Neuron (in vitro differentiated cells): ENCODE measurements at regions not wholly inside any gene's neighbourhood (a gene's known extent, or its start where the extent isn't known, plus 50 kb on each side); places are given as distances from the start of the nearest gene placed in this dataset.

Experiments
- H2AFZ ChIP-seq: one replicate; pipeline ENCODE4 v1.6.1; 2013; ENCODE audit warnings: low read depth, mild to moderate bottlenecking, inconsistent platforms, low read length, moderate library complexity
- H3K27me3 ChIP-seq: one replicate; pipeline ENCODE4 v1.6.1; 2013; ENCODE audit warnings: low read length; ENCODE audit not compliant: insufficient read depth
- H3K36me3 ChIP-seq: one replicate; pipeline ENCODE4 v1.6.1; 2013; ENCODE audit warnings: low read length; ENCODE audit not compliant: insufficient read depth
- H3K4me1 ChIP-seq: one replicate; pipeline ENCODE4 v1.6.1; 2013; ENCODE audit warnings: low read length; ENCODE audit not compliant: insufficient read depth
- H3K4me3 ChIP-seq: 2 replicates; pipeline ENCODE4 v1.5.1; 2013; ENCODE audit warnings: mild to moderate bottlenecking, low read length, moderate library complexity
- H3K9me3 ChIP-seq: one replicate; pipeline ENCODE4 v1.6.1; 2013; ENCODE audit warnings: low read length

DNA sequence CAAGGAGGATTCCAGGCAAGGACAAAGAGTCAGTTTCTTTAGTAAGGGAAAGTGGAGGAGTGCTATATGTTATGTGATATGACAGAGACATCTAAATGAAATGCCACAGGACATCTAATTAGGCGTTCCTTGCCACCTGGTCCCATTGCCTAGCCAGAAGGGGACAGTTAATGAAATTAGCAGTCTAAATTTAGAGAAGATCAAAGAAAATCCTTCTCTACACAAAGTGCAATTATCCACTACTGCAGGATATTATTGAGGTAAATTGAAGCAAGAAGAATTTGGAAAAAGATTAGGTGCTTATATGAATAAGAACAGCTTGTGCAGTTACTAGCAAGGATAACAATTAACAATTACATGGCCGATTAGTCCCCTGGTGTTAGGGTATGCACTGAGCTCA is 495.3 kb upstream of the NMUR2 start:
- peaks cover 2% of the 10 kb centered on the region for H3K4me1 ChIP-seq
- no peak overlapping the region for H2AFZ ChIP-seq
- no peaks in the 10 kb centered on the region for H3K27me3 ChIP-seq
- H3K36me3 ChIP-seq = no peaks in the 10 kb centered on the region
- H3K9me3 ChIP-seq = no peaks in the 10 kb centered on the region
- H3K4me3 ChIP-seq = no peak overlapping the region

DNA sequence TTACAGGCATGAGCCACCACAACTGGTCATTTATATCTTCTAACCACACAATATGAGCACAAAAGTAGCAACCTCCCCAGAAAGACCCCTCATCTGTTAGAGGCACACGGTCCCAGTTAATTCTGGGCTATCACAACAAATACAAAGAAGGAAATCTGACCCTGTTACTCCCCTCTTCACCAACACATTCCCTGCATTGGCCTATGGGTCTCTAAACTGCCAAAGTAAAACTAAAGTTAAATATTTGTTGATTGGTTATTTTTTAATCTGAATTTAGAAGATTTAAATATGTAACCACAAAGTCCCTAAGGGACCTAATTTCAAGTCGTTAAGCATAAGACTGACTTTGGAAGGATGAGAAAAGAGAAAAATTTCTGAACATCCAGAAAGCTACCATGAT is 496.7 kb upstream of the NMUR2 start:
- Histone ChIP-seq H3K4me1 (peaks cover 2% of the 10 kb centered on the region), H3K27me3 (no peaks in the 10 kb centered on the region), H2AFZ (no peak overlapping the region), H3K4me3 (no peak overlapping the region), H3K9me3 (no peaks in the 10 kb centered on the region), H3K36me3 (no peaks in the 10 kb centered on the region)

DNA sequence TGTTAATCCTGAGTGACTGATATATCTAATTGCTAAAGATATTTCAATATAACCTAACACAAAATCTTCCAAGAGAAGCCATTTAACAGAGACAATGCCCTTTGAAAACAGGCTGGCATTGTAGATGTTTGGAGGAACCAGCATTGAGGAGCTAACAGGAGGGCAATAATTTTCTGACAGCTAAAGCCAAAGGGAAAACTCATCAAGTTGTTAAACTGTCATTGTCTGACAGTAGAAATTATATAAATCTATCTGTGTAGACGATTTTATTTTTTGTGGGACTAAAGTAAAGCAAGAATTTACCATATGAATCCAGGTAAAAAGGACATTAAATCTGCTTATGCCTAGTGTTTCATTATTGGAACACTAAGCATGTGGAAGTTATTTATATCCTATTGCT is 500.2 kb upstream of the NMUR2 start:
- no peak overlapping the region for H2AFZ ChIP-seq
- no peaks in the 10 kb centered on the region for H3K36me3 ChIP-seq
- H3K4me3 ChIP-seq = no peak overlapping the region
- no peaks in the 10 kb centered on the region for H3K27me3 ChIP-seq
- H3K9me3 ChIP-seq = no peaks in the 10 kb centered on the region
- H3K4me1 ChIP-seq = no peaks in the 10 kb centered on the region

DNA sequence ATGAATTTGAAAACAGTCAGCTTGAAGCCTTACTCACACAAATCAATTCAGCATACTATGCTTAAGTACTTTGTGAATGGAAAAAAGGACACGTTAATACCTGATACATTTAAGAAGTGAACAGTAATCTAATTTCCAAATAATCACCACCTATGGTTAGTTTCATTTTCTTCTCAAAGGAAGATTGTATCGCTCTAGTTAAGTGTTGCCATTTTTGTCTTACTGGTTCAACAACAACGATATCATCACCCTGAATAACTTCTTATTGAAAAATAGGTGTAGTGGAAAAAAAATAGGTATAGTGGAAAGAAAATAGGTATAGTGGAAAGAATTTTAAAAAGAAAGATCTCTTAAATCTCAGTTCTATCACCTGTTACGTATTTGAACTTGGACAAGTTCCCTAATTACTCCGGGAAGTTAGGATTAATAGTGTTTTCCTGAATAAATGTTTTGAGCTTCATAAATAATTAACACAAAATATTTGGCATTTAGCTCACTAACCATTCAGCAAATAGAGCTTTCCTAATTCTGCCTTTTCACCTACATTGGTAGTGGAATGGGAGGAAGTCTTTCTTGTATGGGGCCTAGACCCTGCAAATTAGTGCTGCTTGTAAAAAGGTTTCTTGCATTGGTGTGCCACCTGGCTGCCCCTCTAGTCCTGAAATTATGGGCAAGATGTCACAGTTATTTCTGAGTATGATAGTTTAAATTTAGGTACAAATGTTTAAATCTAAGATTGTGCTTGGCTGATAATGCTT is 502.6 kb upstream of the NMUR2 start:
- no peak overlapping the region for H3K4me3 ChIP-seq

DNA sequence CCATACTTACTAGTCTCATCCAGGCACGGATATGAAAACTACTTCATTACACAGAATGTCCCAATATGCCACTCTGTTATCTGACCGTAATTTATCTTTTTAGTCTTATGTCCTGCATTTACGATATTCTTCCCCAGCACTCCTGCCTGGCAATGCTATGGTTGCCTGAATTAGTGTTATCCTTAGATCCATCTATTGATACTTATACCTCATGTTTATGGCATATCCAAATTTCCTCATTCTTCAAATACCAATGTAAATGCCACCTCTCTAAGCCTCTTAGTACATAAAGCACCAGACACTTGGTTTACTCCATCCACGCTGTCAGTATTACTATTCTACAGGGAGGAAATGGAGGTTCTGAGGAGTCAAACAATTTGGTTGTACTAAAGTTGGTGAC is 507.8 kb upstream of the NMUR2 start:
- H3K9me3 ChIP-seq = no peaks in the 10 kb centered on the region
- H3K27me3 ChIP-seq = no peaks in the 10 kb centered on the region
- no peak overlapping the region for H3K4me3 ChIP-seq
- H3K36me3 ChIP-seq = no peaks in the 10 kb centered on the region
- no peaks in the 10 kb centered on the region for H3K4me1 ChIP-seq
- H2AFZ ChIP-seq = no peak overlapping the region

More for the DNA sequence above, 502.6 kb upstream of the NMUR2 start:
- Histone ChIP-seq H3K27me3 (no peaks in the 10 kb centered on the region), H3K9me3 (no peaks in the 10 kb centered on the region), H2AFZ (no peak overlapping the region), H3K36me3 (no peaks in the 10 kb centered on the region), H3K4me1 (no peaks in the 10 kb centered on the region)

DNA sequence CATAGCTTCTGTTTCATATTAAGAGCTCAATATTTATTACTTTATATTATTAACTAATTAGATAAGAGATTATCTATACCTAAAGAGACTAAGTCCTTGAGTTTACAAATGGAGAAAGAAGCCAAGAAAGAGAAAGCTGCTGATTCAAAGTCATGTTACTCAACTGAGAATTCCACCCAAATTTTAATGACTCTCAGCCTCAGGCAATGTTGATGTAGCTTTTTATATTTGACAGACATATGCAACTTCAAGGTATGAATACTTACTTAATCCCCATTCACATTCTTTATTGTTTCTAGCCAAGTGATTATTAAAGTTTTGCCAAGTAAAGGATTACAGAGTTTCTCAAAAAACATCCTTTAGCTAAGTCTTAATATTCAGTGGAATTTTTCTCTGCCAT is 527.5 kb upstream of the NMUR2 start:
- no peaks in the 10 kb centered on the region for H3K4me1 ChIP-seq
- no peak overlapping the region for H3K4me3 ChIP-seq
- H3K9me3 ChIP-seq = no peaks in the 10 kb centered on the region
- H3K36me3 ChIP-seq = no peaks in the 10 kb centered on the region
- H2AFZ ChIP-seq = no peak overlapping the region
- H3K27me3 ChIP-seq = no peaks in the 10 kb centered on the region

DNA sequence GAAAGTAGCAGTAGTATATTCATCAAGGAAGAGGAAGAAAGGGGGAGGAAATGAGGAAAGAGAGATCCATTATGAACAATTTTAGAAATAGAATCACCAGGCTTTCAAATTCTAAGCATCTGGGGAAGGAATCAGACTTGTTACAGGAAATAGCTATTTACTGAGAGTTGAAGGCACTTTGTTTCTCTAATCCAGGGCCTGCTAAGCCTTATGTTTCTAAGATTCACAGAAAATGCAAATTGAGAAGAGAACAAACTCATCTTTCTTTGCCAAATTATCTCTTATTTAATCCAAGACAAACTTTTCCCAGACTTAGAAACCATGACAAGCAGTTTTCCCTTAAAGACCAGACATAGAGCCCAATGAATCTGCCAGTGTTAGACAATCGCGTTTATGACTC is 528.0 kb upstream of the NMUR2 start:
- Histone ChIP-seq H2AFZ (no peak overlapping the region), H3K4me1 (no peaks in the 10 kb centered on the region), H3K9me3 (no peaks in the 10 kb centered on the region), H3K4me3 (no peak overlapping the region), H3K36me3 (no peaks in the 10 kb centered on the region), H3K27me3 (no peaks in the 10 kb centered on the region)

DNA sequence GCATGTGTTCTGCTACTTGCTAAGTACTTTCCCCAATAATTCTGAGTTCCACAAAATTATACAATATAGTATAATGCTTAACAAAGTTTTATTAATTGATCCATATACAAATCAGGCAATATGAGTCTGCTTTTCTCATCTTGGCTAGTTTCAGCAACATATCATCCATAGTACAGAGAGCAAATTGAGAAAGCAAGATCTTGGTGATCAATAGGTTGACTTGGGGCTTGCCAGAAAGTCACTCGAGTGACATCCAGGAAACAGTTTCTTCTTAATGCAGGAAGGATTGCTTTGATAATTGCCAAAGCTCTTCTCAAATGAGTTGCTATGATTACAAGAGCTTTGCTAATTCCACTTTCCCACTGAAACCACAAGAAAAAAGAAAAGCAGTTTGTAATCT is 533.6 kb upstream of the NMUR2 start:
- no peak overlapping the region for H3K4me3 ChIP-seq
- no peak overlapping the region for H2AFZ ChIP-seq
- no peaks in the 10 kb centered on the region for H3K36me3 ChIP-seq
- H3K9me3 ChIP-seq = no peaks in the 10 kb centered on the region
- no peaks in the 10 kb centered on the region for H3K4me1 ChIP-seq
- no peaks in the 10 kb centered on the region for H3K27me3 ChIP-seq

DNA sequence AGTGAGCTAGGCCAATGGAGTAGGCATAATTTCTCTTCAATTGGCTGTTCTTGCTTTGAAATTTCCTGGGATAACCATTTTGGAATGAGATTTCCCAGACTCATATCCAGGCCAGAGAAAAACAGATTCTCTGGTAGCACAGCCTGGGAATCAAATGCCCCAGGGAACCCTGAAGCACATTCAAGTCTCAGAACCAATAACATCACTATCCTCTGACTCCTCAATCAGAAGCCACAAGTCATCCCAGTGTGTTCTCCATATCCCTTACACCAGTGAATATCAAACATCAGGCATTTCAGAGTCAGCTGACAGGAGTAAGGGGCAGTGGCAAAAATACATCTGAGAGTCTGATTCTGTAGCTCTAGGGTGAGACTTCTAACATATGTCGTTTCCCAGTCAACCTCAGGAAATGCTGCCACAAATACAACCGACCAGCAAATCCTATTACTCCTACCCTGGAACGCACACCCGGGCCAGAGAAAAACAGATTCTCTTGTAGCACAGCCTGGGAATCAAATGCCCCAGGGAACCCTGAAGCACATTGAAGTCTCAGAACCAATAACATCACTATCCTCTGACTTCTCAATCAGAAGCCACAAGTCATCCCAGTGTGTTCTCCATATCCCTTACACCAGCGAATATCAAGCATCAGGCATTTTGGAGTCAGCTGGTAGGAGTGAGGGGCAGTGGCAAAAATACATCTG is 537.7 kb upstream of the NMUR2 start:
- Histone ChIP-seq H3K27me3 (no peaks in the 10 kb centered on the region), H3K4me1 (no peaks in the 10 kb centered on the region), H3K36me3 (no peaks in the 10 kb centered on the region), H3K9me3 (no peaks in the 10 kb centered on the region), H3K4me3 (no peak overlapping the region), H2AFZ (no peak overlapping the region)

DNA sequence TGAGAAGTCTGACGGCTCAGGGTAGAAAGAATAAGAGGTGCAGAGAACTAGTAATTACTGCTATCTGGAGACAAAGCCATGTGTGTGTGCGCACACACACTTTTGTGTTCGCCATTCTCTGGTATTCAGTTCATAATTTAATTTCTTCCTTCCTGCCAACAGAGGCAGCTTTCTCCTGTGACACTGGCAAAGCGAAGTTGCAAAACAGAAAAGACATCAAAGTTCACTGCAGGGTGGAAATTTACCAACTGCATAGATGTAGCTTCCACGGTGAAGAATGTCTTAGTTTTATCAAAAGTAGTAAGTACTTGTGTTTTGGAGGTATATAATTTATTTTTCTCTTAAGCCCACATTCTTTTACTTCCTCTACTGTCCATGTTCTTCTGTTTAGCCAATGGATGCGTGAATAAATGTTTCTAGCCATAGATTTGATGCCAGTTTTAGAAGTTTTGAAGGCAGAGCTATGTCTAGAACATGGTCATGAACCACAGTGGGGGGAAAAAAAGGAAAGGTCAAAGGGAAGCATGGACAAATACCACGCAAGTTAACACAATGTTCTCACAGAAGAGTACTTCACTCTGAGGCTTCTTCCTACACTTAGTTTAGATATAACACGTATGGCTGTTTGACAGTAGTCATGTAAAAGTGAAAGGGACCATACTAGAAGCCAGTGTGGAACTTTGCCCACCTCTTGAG is 536.5 kb upstream of the GRIA1 start:
- Histone ChIP-seq H3K4me1 (no peaks in the 10 kb centered on the region), H3K36me3 (no peaks in the 10 kb centered on the region), H3K27me3 (no peaks in the 10 kb centered on the region), H2AFZ (no peak overlapping the region), H3K9me3 (no peaks in the 10 kb centered on the region), H3K4me3 (no peak overlapping the region)

DNA sequence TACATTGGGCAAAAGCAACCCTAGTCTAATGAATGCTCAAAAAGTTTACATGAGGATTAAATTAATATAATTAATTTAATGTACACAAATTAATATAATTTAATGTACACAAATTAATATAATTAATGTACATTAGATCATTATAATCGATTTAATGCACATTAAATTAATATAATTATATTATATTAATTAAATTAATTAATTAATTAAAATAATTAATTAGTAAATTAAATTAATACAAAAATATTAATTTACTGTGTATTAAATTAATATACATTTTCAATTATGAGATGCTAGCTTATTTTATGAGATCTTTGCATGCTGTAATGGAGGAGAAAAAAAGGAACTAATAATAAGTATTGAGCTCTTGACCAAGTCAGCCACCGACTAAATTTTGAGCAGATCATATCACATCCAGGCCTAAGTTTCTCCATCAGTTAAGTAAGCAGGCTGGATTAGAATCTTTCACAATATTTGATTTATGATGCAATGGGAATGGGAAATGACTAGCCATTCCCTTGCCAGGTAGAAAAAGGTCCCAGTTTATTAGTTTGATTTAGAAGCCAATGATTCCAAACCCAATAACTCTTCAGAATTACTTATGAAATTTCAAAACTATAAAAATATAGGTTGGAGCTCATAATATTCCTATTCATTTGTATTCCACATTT is 533.4 kb upstream of the GRIA1 start:
- Histone ChIP-seq H2AFZ (no peak overlapping the region), H3K27me3 (no peaks in the 10 kb centered on the region), H3K36me3 (no peaks in the 10 kb centered on the region), H3K4me1 (no peaks in the 10 kb centered on the region), H3K4me3 (no peak overlapping the region), H3K9me3 (no peaks in the 10 kb centered on the region)

DNA sequence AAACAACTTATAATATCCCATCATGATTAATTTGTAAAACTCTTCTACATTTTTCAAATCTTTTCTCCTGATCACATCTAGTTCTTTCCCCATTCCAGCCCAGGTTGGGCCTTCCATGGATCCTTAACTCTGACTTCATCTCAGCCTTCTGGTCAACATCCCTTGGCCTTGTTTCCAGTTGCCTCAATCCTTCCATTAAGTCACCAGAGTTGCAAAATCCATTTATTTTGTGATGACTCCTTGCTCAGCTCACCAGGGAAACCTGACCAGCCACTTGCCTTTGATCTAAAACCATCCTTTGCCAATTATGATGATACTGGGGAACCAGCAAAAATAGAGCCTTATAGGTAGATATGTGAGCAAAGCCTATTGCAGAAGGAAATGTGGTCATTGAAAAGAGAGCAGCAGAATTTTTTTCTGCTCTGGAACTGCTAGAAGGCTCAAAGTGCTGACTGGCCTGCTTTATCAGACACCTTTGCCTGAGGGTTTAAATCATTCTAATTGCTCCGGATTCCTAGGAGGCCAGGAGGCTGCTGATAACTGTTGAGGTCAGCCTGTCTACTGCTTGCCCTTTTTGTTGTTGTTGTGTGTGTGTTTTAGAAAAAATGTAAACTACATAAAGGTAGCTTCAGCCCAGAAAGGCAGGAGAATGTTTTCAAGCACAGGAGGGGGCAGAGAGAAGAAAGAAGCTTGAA is 512.2 kb upstream of the GRIA1 start:
- no peak overlapping the region for H3K4me3 ChIP-seq
- H2AFZ ChIP-seq = no peak overlapping the region
- H3K4me1 ChIP-seq = no peaks in the 10 kb centered on the region
- H3K27me3 ChIP-seq = no peaks in the 10 kb centered on the region
- no peaks in the 10 kb centered on the region for H3K9me3 ChIP-seq
- H3K36me3 ChIP-seq = no peaks in the 10 kb centered on the region
